OCI-LY7 (cell line): ENCODE measurements at regions not wholly inside any gene's neighbourhood (a gene's known extent, or its start where the extent isn't known, plus 50 kb on each side); places are given as distances from the start of the nearest gene placed in this dataset.

Experiments
- BruUV-seq: library from RNA; stranded (reverse); fragments of 400-500 nt; replicated peaks from 2 replicates; lab custom pipeline; 2021; lab: Mats Ljungman, UMichigan
- CTCF ChIA-PET: fragments of 300-600 bp; sonication (Branson Sonifier 250); formaldehyde crosslinking; loops from one replicate; lab custom pipeline; 2022; ENCODE audit warnings: antibody characterized with exemption; ENCODE audit not compliant: unreplicated experiment; lab: Charles Lee
- POLR2A ChIA-PET: fragments of 300-600 bp; sonication (Branson Sonifier 250); formaldehyde crosslinking; loops from one replicate; lab custom pipeline; 2022; ENCODE audit warnings: antibody characterized with exemption; lab: Charles Lee
- DNase-seq: peaks from one replicate; pipeline ENCODE4 v3.0.0-alpha.2; 2015; ENCODE audit warnings: low spot score
- H2AFZ ChIP-seq: fragments of 200-600 bp; sonication (generic), shearing (Covaris generic); 2 replicates; pipeline ENCODE4 v1.6.1; 2014; ENCODE audit warnings: mild to moderate bottlenecking, antibody characterized with exemption, low read length, moderate library complexity
- H3K27ac ChIP-seq: fragments of 200-600 bp; sonication (generic); 2 replicates; pipeline ENCODE4 v1.5.1; 2014; ENCODE audit warnings: mixed run types, low read depth, mild to moderate bottlenecking, moderate library complexity, low read length, inconsistent platforms; ENCODE audit not compliant: poor library complexity, severe bottlenecking
- H3K36me3 ChIP-seq: fragments of 200-600 bp; sonication (generic); 2 replicates; pipeline ENCODE4 v1.6.1; 2014; ENCODE audit warnings: mild to moderate bottlenecking, antibody characterized with exemption, low read length, moderate library complexity, mixed read lengths; ENCODE audit not compliant: insufficient read depth
- H3K4me1 ChIP-seq: fragments of 200-600 bp; sonication (generic); 2 replicates; pipeline ENCODE4 v1.5.1; 2014; ENCODE audit warnings: mild to moderate bottlenecking, low read length; ENCODE audit not compliant: insufficient read depth, poor library complexity, severe bottlenecking
- H3K4me2 ChIP-seq: fragments of 200-600 bp; sonication (generic); 2 replicates; pipeline ENCODE4 v1.6.1; 2014; ENCODE audit warnings: mild to moderate bottlenecking, low read length
- H3K4me3 ChIP-seq: fragments of 200-600 bp; sonication (generic); 2 replicates; pipeline ENCODE4 v1.5.1; 2014; ENCODE audit warnings: mild to moderate bottlenecking, low read depth, low read length; ENCODE audit not compliant: poor library complexity, severe bottlenecking
- H3K79me2 ChIP-seq: fragments of 200-600 bp; sonication (generic); 2 replicates; pipeline ENCODE4 v1.6.1; 2016; ENCODE audit warnings: low read depth, mild to moderate bottlenecking, low read length, moderate library complexity, mixed read lengths; ENCODE audit not compliant: insufficient read depth
- H3K9me2 ChIP-seq: fragments of 200-600 bp; sonication (generic); 2 replicates; pipeline ENCODE4 v1.6.1; 2016; ENCODE audit warnings: mild to moderate bottlenecking, low read length, mixed read lengths; ENCODE audit not compliant: insufficient read depth
- H3K9me3 ChIP-seq: fragments of 200-600 bp; sonication (generic); 2 replicates; pipeline ENCODE4 v1.6.1; 2014; ENCODE audit warnings: mild to moderate bottlenecking, mixed run types, low read length, mixed read lengths
- H4K20me1 ChIP-seq: fragments of 200-600 bp; sonication (generic); 2 replicates; pipeline ENCODE4 v1.6.1; 2014; ENCODE audit warnings: mild to moderate bottlenecking, antibody characterized with exemption, low read length, moderate library complexity, mixed read lengths; ENCODE audit not compliant: insufficient read depth
- CTCF ChIP-seq: fragments of 200-600 bp; sonication (generic); conservative IDR thresholded peaks from 2 replicates; pipeline ENCODE4 v1.5.1; 2014; ENCODE audit warnings: mild to moderate bottlenecking, antibody characterized with exemption, low read length, moderate library complexity, mixed read lengths
- EZH2phosphoT487 ChIP-seq: fragments of 200-600 bp; sonication (generic); IDR thresholded peaks from 2 replicates; pipeline ENCODE4 v1.6.1; 2018; ENCODE audit warnings: low read depth, borderline replicate concordance, mild to moderate bottlenecking, mixed run types, antibody characterized with exemption, low read length, moderate library complexity, mixed read lengths
- intact Hi-C: fragments of 100-400 bp; cut with micrococcal nuclease; formaldehyde crosslinking; loops from one replicate; pipeline ENCODE4 v1.10.0; 2022; ENCODE audit not compliant: unreplicated experiment

DNA sequence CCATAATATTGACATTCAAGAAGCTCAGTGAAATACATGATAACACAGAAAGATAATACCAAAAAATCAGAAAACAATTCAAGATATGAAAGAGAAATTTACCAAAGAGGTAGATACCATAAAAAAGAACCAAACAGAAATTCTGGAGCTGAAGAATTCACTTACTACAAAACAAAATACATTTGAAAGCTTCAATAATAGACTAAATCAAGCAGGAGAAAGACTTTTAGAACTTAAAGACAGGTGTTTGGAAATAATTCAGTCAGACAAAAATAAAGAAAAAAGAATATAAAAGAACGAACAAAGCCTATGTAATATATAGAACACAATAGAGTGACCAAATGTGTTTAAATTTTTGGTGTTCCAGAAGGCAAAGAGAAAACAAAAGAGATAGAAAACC lies 158.7 kb downstream of the MOBP start:
- no peaks in the 10 kb centered on the region for H4K20me1 ChIP-seq
- BruUV-seq = no TSS peak
- no peaks in the 10 kb centered on the region for H3K36me3 ChIP-seq
- H3K9me2 ChIP-seq = no peaks in the 10 kb centered on the region
- no peaks in the 10 kb centered on the region for H3K4me1 ChIP-seq
- H3K4me2 ChIP-seq = no peak overlapping the region
- TF ChIP-seq CTCF (no peak), EZH2phosphoT487 (no peak)
- DNase-seq = no peak
- no peak overlapping the region for H3K4me3 ChIP-seq
- no peaks in the 10 kb centered on the region for H3K79me2 ChIP-seq
- intact Hi-C loops = no loop called here
- no peak overlapping the region for H3K27ac ChIP-seq
- CTCF ChIA-PET = no interaction called here
- H2AFZ ChIP-seq = no peak overlapping the region
- no peaks in the 10 kb centered on the region for H3K9me3 ChIP-seq
- POLR2A ChIA-PET = interaction anchor here (0.8 kb wide), 1 partner anchor 9 kb away, joined by 3 read pairs; no protein-coding TSS in a partner anchor

GRCh38 chr3:39631136-39631535 lies 163.7 kb downstream of the MOBP start:
- no peaks in the 10 kb centered on the region for H3K9me2 ChIP-seq
- no peaks in the 10 kb centered on the region for H3K79me2 ChIP-seq
- H4K20me1 ChIP-seq = no peaks in the 10 kb centered on the region
- no peak for DNase-seq
- intact Hi-C loops = no loop called here
- no peaks in the 10 kb centered on the region for H3K9me3 ChIP-seq
- ChIA-PET CTCF (no interaction called here), POLR2A (no interaction called here)
- H3K36me3 ChIP-seq = no peaks in the 10 kb centered on the region
- BruUV-seq = no TSS peak
- TF ChIP-seq EZH2phosphoT487 (no peak), CTCF (no peak)
- no peak overlapping the region for H3K27ac ChIP-seq
- no peak overlapping the region for H3K4me2 ChIP-seq
- no peak overlapping the region for H3K4me3 ChIP-seq
- H3K4me1 ChIP-seq = no peaks in the 10 kb centered on the region
- H2AFZ ChIP-seq = no peak overlapping the region

- no peak for DNase-seq
- POLR2A ChIA-PET = interaction anchor here (0.8 kb wide), 1 partner anchor 14 kb away, joined by 3 read pairs; no protein-coding TSS in a partner anchor
Measured at GRCh38 chr3:39637807-39638206, 170.3 kb downstream of the MOBP start.

More at GRCh38 chr3:39637807-39638206, 170.3 kb downstream of the MOBP start:
- no peaks in the 10 kb centered on the region for H3K36me3 ChIP-seq
- intact Hi-C loops = no loop called here
- no peak overlapping the region for H3K4me2 ChIP-seq
- no peaks in the 10 kb centered on the region for H3K4me1 ChIP-seq
- H3K79me2 ChIP-seq = no peaks in the 10 kb centered on the region
- no peaks in the 10 kb centered on the region for H3K9me3 ChIP-seq
- H3K9me2 ChIP-seq = no peaks in the 10 kb centered on the region
- CTCF ChIA-PET = no interaction called here
- TF ChIP-seq EZH2phosphoT487 = no peak
- TF ChIP-seq CTCF = peak; percentile 51
- H3K4me3 ChIP-seq = no peak overlapping the region
- no TSS peak for BruUV-seq
- no peaks in the 10 kb centered on the region for H4K20me1 ChIP-seq
- no peak overlapping the region for H3K27ac ChIP-seq
- H2AFZ ChIP-seq = no peak overlapping the region
